ENCODE measurements at regions not wholly inside any gene's neighbourhood (a gene's known extent, or its start where the extent isn't known, plus 50 kb on each side); places are given as distances from the start of the nearest gene placed in this dataset.

DNA sequence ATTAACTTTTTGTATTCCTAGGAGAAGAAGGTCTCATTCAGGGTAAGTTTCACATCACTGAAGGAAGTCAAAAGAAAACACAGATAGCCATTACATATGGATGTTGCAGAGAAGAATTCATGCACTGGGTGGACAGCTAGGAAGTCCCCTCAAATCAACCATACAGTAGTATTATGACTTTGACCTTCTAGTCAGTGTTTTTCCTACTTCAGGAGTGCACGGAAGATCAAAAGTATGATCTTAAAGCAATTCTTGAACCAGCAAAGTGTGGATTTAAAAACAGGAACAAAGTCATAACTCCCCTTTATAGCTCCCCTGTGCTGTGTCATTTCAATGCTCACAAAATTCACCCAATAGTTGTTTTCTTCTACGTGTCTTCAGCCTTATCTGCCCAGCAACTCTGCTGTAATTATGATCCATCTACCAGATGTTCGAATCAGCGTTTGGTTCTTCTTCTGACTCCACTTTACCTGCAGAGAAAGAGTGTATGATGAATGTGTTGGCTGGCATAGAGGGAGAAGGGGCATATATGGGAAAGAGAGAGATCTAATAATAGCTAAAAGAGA, 118.1 kb upstream of the MEIS2 start:
- H3K27me3 Mint-ChIP-seq (ENCODE audit: unreplicated experiment): no peaks in the 10 kb centered on the region

DNA sequence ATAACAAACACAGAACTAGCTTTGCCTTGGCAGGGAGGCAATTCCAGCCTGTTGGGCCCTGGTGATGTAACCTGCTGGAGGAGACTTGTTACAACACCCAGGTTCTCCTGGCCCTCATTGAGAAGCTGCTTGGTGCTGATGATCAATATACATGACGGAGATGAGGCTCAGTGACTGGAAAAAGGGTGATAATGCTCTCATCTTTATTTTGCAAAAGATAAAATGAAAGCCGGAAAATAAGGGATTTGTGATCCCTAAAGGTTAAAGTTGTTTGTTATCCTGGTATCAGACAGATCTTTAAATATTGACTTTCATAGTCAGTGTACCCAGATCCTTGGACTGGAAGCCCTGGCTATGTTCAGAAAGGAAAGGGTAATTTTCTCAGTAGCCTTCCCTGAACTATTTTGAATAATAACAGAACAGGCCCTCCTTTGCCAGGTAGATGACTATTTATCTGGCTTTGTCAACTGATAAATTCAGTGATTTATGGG, 118.9 kb upstream of the MEIS2 start:
- Mint-ChIP-seq H3K4me1 (ENCODE audit: low read depth, unreplicated experiment) (no peaks in the 10 kb centered on the region), H3K27me3 (ENCODE audit: unreplicated experiment) (no peaks in the 10 kb centered on the region), H3K27ac (ENCODE audit: unreplicated experiment) (no peak overlapping the region), H3K36me3 (ENCODE audit: unreplicated experiment) (no peaks in the 10 kb centered on the region), H3K4me3 (ENCODE audit: unreplicated experiment) (no peak overlapping the region), H3K9me3 (ENCODE audit: unreplicated experiment) (peaks cover 3% of the 10 kb centered on the region)
- TF ChIP-seq, protein P1, sequence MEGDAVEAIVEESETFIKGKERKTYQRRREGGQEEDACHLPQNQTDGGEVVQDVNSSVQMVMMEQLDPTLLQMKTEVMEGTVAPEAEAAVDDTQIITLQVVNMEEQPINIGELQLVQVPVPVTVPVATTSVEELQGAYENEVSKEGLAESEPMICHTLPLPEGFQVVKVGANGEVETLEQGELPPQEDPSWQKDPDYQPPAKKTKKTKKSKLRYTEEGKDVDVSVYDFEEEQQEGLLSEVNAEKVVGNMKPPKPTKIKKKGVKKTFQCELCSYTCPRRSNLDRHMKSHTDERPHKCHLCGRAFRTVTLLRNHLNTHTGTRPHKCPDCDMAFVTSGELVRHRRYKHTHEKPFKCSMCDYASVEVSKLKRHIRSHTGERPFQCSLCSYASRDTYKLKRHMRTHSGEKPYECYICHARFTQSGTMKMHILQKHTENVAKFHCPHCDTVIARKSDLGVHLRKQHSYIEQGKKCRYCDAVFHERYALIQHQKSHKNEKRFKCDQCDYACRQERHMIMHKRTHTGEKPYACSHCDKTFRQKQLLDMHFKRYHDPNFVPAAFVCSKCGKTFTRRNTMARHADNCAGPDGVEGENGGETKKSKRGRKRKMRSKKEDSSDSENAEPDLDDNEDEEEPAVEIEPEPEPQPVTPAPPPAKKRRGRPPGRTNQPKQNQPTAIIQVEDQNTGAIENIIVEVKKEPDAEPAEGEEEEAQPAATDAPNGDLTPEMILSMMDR (IDR thresholded peaks at IDR 0.05; ENCODE audit: partially characterized antibody, unreplicated experiment): no peak
- no peak for DNase-seq

More for the DNA sequence above, 118.1 kb upstream of the MEIS2 start:
- Mint-ChIP-seq H3K36me3 (ENCODE audit: unreplicated experiment) (no peaks in the 10 kb centered on the region), H3K4me3 (ENCODE audit: unreplicated experiment) (no peak overlapping the region), H3K27ac (ENCODE audit: unreplicated experiment) (no peak overlapping the region), H3K4me1 (ENCODE audit: low read depth, unreplicated experiment) (no peaks in the 10 kb centered on the region), H3K9me3 (ENCODE audit: unreplicated experiment) (peaks cover 3% of the 10 kb centered on the region)
- DNase-seq: no peak
- TF ChIP-seq, protein P1 (IDR thresholded peaks at IDR 0.05; ENCODE audit: partially characterized antibody, unreplicated experiment): no peak

DNA sequence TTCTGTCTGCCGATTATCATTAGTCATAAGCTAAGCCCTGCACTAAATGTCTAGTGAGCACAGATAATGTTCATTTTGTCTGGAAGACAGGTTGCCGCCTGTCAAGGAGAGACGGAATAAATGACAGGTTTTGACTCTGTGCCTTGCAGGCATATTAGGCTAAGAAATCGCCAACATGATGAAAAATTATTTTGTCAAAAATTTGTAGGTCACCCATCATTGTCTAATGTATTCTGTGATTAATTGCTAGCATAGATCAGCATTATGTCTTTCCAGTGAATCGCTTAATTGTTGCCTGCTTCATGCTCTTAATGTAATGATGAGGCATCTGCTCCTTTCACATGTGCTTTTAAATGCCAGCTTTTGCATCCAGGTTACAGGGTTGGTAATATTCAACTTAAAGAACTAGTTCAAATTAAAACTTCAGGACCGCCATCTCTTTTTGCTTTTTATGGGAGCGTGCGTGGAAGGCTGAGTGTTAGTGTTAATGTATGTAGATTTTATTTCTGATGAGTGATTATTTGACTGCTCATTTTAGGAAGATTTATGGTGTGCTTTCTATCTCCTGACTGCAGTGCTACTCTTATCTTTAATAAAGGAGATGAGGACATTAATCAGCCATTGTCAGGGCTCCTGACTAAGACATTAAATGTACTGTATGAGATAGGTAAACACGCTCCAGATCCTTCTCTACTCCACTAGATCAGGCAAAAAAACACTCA, 120.8 kb upstream of the MEIS2 start:
- DNase-seq: no peak
- Mint-ChIP-seq H3K4me3 (ENCODE audit: unreplicated experiment) (no peak overlapping the region), H3K27ac (ENCODE audit: unreplicated experiment) (no peak overlapping the region), H3K4me1 (ENCODE audit: low read depth, unreplicated experiment) (no peaks in the 10 kb centered on the region), H3K36me3 (ENCODE audit: unreplicated experiment) (no peaks in the 10 kb centered on the region), H3K9me3 (ENCODE audit: unreplicated experiment) (no peaks in the 10 kb centered on the region), H3K27me3 (ENCODE audit: unreplicated experiment) (no peaks in the 10 kb centered on the region)
- TF ChIP-seq, protein P1 (IDR thresholded peaks at IDR 0.05; ENCODE audit: partially characterized antibody, unreplicated experiment): no peak

DNA sequence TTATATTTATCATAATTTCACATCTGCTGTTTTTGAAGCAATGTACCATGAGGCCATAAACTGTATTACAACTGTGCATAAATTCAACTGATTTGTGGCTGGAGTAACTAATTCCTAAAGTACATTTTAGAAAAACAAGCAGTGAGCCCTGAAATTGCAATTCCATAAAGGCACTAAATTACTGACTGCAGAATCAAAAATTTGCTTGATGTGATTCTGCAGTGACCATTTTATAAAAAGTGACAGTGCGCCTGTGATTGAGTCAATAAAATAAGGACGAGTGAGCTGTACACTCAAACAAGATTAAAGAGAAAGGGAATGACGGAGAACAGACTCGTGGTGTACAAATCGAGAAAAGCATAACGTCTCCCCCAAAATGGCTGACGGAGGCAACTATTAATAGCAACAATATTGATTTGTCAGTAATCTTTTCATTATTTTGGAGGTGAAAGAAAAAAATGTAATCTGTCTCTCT, 121.4 kb upstream of the MEIS2 start:
- no peaks in the 10 kb centered on the region for H3K27me3 Mint-ChIP-seq (ENCODE audit: unreplicated experiment)
- H3K9me3 Mint-ChIP-seq (ENCODE audit: unreplicated experiment): no peaks in the 10 kb centered on the region
- no peaks in the 10 kb centered on the region for H3K36me3 Mint-ChIP-seq (ENCODE audit: unreplicated experiment)
- H3K4me3 Mint-ChIP-seq (ENCODE audit: unreplicated experiment): no peak overlapping the region
- no peak for DNase-seq
- TF ChIP-seq, protein P1 (IDR thresholded peaks at IDR 0.05; ENCODE audit: partially characterized antibody, unreplicated experiment): no peak
- no peaks in the 10 kb centered on the region for H3K4me1 Mint-ChIP-seq (ENCODE audit: low read depth, unreplicated experiment)
- H3K27ac Mint-ChIP-seq (ENCODE audit: unreplicated experiment): no peak overlapping the region

DNA sequence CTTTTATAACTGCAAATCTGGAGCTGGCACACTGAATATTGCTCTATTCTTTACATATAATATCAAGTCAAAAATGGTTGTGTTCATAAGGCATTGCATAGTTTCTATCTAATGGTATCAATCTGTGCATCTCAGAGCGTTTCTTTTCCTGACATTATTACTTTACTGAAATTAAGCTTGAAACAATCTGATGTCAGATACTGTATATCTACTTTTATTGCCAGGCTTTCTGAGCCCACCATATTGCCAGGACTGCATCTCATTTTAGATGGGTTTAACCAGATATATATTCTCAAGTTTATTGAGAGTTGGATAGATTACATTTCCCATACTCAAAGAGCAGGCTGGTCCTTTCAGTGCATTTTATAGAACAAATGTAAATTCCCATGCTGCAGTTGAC, 122.7 kb upstream of the MEIS2 start:
- DNase-seq: no peak
- no peaks in the 10 kb centered on the region for H3K36me3 Mint-ChIP-seq (ENCODE audit: unreplicated experiment)
- H3K4me3 Mint-ChIP-seq (ENCODE audit: unreplicated experiment): no peak overlapping the region
- TF ChIP-seq, protein P1 (IDR thresholded peaks at IDR 0.05; ENCODE audit: partially characterized antibody, unreplicated experiment): no peak
- H3K27me3 Mint-ChIP-seq (ENCODE audit: unreplicated experiment): no peaks in the 10 kb centered on the region
- H3K4me1 Mint-ChIP-seq (ENCODE audit: low read depth, unreplicated experiment): no peaks in the 10 kb centered on the region
- no peaks in the 10 kb centered on the region for H3K9me3 Mint-ChIP-seq (ENCODE audit: unreplicated experiment)
- no peak overlapping the region for H3K27ac Mint-ChIP-seq (ENCODE audit: unreplicated experiment)

Measured in glutamatergic neuron (in vitro differentiated cells).